ENCODE measurements at regions not wholly inside any gene's neighbourhood (a gene's known extent, or its start where the extent isn't known, plus 50 kb on each side); places are given as distances from the start of the nearest gene placed in this dataset.

- no peak for TF ChIP-seq CTCF (IDR thresholded peaks at IDR 0.05; ENCODE audit: low read length)
- TF ChIP-seq EZH2 (optimal IDR thresholded peaks at IDR 0.05; ENCODE audit: low read depth, low read length): no peak
Observed at GRCh38 chr15:96051598-96051997, 278.9 kb upstream of the NR2F2 start.

All from MM.1S (cell line).